ENCODE measurements at regions not wholly inside any gene's neighbourhood (a gene's known extent, or its start where the extent isn't known, plus 50 kb on each side); places are given as distances from the start of the nearest gene placed in this dataset.

DNA sequence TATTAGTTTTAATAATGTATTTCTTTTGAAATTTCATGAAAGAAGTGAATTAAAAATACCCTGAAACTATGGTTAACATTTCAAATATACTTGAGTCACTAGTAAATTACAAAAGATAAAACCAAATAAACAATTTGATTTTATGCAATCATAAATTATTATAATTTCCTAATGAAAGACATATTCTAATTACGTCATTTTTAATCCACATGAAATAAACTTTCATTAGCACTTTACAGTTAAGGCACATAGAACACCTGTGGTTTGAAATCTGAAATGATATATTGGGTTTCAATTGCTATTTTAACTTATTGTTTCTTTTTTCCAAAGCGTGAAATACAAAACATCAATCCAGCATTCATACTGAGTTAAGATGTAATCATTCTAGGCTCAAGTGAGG, 1492.5 kb upstream of the PABPC4L start:
- TF ChIP-seq, protein P1, sequence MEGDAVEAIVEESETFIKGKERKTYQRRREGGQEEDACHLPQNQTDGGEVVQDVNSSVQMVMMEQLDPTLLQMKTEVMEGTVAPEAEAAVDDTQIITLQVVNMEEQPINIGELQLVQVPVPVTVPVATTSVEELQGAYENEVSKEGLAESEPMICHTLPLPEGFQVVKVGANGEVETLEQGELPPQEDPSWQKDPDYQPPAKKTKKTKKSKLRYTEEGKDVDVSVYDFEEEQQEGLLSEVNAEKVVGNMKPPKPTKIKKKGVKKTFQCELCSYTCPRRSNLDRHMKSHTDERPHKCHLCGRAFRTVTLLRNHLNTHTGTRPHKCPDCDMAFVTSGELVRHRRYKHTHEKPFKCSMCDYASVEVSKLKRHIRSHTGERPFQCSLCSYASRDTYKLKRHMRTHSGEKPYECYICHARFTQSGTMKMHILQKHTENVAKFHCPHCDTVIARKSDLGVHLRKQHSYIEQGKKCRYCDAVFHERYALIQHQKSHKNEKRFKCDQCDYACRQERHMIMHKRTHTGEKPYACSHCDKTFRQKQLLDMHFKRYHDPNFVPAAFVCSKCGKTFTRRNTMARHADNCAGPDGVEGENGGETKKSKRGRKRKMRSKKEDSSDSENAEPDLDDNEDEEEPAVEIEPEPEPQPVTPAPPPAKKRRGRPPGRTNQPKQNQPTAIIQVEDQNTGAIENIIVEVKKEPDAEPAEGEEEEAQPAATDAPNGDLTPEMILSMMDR (IDR thresholded peaks at IDR 0.05): no peak
- TF ChIP-seq POLR2A (IDR thresholded peaks at IDR 0.05): no peak
